H1 (cell line): ENCODE measurements at regions not wholly inside any gene's neighbourhood (a gene's known extent, or its start where the extent isn't known, plus 50 kb on each side); places are given as distances from the start of the nearest gene placed in this dataset.

Experiments
- CTCF ChIA-PET: fragments of 300-600 bp; sonication (Branson Sonifier 250); formaldehyde crosslinking; loops from one replicate; lab custom pipeline; 2021; ENCODE audit not compliant: partially characterized antibody; lab: Charles Lee
- POLR2A ChIA-PET: fragments of 300-600 bp; sonication (Branson Sonifier 250); formaldehyde crosslinking; loops from one replicate; lab custom pipeline; 2021; ENCODE audit warnings: inconsistent platforms; ENCODE audit not compliant: partially characterized antibody; lab: Charles Lee
- DNase-seq, 2 experiments: peaks; one replicate each; pipeline versions ENCODE4 v3.0.0 to v3.0.0-alpha.2; 2010 to 2022; ENCODE audit warnings: low spot score in 2 of 2, low read depth in 1 of 2, mixed read lengths in 1 of 2
- FAIRE-seq: peaks from 2 replicates; lab custom pipeline; 2011; peaks lifted over from hg19 to GRCh38; lab: Jason Lieb, UNC
- H2AFZ ChIP-seq: 2 replicates; pipeline ENCODE4 v1.8.1; 2012; ENCODE audit warnings: low read length, inconsistent platforms
- H2AK5ac ChIP-seq: 2 replicates; pipeline ENCODE4 v1.6.1; 2013; ENCODE audit warnings: low read depth, low read length
- H2BK120ac ChIP-seq: replicated peaks from 2 replicates; pipeline ENCODE3; 2013; ENCODE audit warnings: low read depth, low read length, inconsistent platforms
- H2BK12ac ChIP-seq: 2 replicates; pipeline ENCODE4 v1.6.1; 2013; ENCODE audit warnings: low read depth, low read length
- H2BK15ac ChIP-seq: 2 replicates; pipeline ENCODE4 v1.6.1; 2013; ENCODE audit warnings: low read length
- H2BK20ac ChIP-seq: 2 replicates; pipeline ENCODE4 v1.6.1; 2013; ENCODE audit warnings: low read length
- H2BK5ac ChIP-seq: 2 replicates; pipeline ENCODE4 v1.6.1; 2013; ENCODE audit warnings: low read depth, low read length
- H3K14ac ChIP-seq: 2 replicates; pipeline ENCODE4 v1.6.1; 2013; ENCODE audit warnings: inconsistent platforms; ENCODE audit not compliant: insufficient read length
- H3K18ac ChIP-seq: 2 replicates; pipeline ENCODE4 v1.6.1; 2013; ENCODE audit warnings: low read length; ENCODE audit errors: extremely low read depth
- H3K23ac ChIP-seq: 2 replicates; pipeline ENCODE4 v1.6.1; 2013; ENCODE audit warnings: inconsistent platforms; ENCODE audit not compliant: insufficient read length
- H3K23me2 ChIP-seq: 2 replicates; pipeline ENCODE4 v1.6.1; 2013; ENCODE audit warnings: low read depth, low read length
- H3K27ac ChIP-seq: 2 replicates; pipeline ENCODE4 v1.6.1; 2011; ENCODE audit warnings: low read depth, low read length, inconsistent platforms
- H3K27me3 ChIP-seq, 4 experiments: replicated peaks in 1 of 4; 1 replicate in 1 of 4; 2 replicates in 3 of 4; pipeline versions ENCODE4 v1.6.1 to v1.8.1; 2011 to 2013; ENCODE audit warnings: low read length in 3 of 4, mild to moderate bottlenecking in 3 of 4, inconsistent platforms in 2 of 4, mixed read lengths in 2 of 4, moderate library complexity in 1 of 4; ENCODE audit not compliant: control insufficient read depth in 3 of 4, insufficient read depth in 3 of 4; ENCODE audit errors: extremely low read depth in 1 of 4
- H3K36me3 ChIP-seq, 4 experiments: 2 replicates each; pipeline versions ENCODE4 v1.6.1 to v1.8.1; 2011 to 2013; ENCODE audit warnings: mild to moderate bottlenecking in 4 of 4, low read length in 3 of 4, moderate library complexity in 2 of 4, control low read depth in 1 of 4, inconsistent platforms in 1 of 4; ENCODE audit not compliant: insufficient read depth in 4 of 4, control insufficient read depth in 2 of 4
- H3K4ac ChIP-seq: replicated peaks from 2 replicates; pipeline ENCODE3; 2013; ENCODE audit warnings: low read length, low read depth, mixed read lengths, inconsistent platforms; ENCODE audit not compliant: insufficient read length
- H3K4me1 ChIP-seq, 4 experiments: replicated peaks in 1 of 4; 1 replicate in 1 of 4; 2 replicates in 3 of 4; pipeline versions ENCODE4 v1.6.1 to v1.8.1; 2011 to 2013; ENCODE audit warnings: low read length in 3 of 4, inconsistent platforms in 2 of 4, mixed read lengths in 1 of 4; ENCODE audit not compliant: insufficient read depth in 4 of 4, control insufficient read depth in 3 of 4
- H3K4me2 ChIP-seq, 2 experiments: 2 replicates each; pipeline versions ENCODE4 v1.6.1 to v1.8.1; 2011 to 2013; ENCODE audit warnings: low read depth in 2 of 2, low read length in 2 of 2, control low read depth in 1 of 2, inconsistent platforms in 1 of 2, mild to moderate bottlenecking in 1 of 2; ENCODE audit not compliant: insufficient read depth in 1 of 2
- H3K4me3 ChIP-seq, 4 experiments: fragments of 200-600, 300-600 bp in 1 of 4; sonication (generic), shearing (Covaris generic), sonication (Bioruptor Twin) in 1 of 4; 2 replicates each; pipeline versions ENCODE4 v1.5.1 to v1.8.1; 2011 to 2016; ENCODE audit warnings: low read length in 4 of 4, low read depth in 3 of 4, control low read depth in 2 of 4, inconsistent platforms in 2 of 4, mild to moderate bottlenecking in 2 of 4, mixed read lengths in 1 of 4, moderate library complexity in 1 of 4; ENCODE audit not compliant: insufficient read depth in 2 of 4; ENCODE audit errors: extremely low read depth in 1 of 4
- H3K56ac ChIP-seq: replicated peaks from 2 replicates; pipeline ENCODE3; 2013; ENCODE audit warnings: low read depth, mild to moderate bottlenecking, mixed read lengths, low read length, inconsistent platforms; ENCODE audit not compliant: insufficient read length
- H3K79me1 ChIP-seq: 2 replicates; pipeline ENCODE4 v1.6.1; 2013; ENCODE audit warnings: low read depth, low read length, control low read depth
- H3K79me2 ChIP-seq, 2 experiments: 2 replicates each; pipeline versions ENCODE4 v1.6.1 to v1.8.1; 2012 to 2013; ENCODE audit warnings: low read length in 2 of 2, mild to moderate bottlenecking in 2 of 2, inconsistent platforms in 1 of 2; ENCODE audit not compliant: insufficient read depth in 2 of 2, control insufficient read depth in 1 of 2
- H3K9ac ChIP-seq, 4 experiments: replicated peaks in 1 of 4; 1 replicate in 1 of 4; 2 replicates in 3 of 4; pipeline versions ENCODE4 v1.6.1 to v1.8.1; 2011 to 2013; ENCODE audit warnings: low read depth in 3 of 4, low read length in 3 of 4, control low read depth in 2 of 4, mild to moderate bottlenecking in 2 of 4, moderate library complexity in 2 of 4, inconsistent platforms in 1 of 4; ENCODE audit errors: extremely low read depth in 1 of 4
- H3K9me3 ChIP-seq, 2 experiments: 2 replicates each; pipeline versions ENCODE4 v1.6.1 to v1.8.1; 2012 to 2013; ENCODE audit warnings: mild to moderate bottlenecking in 2 of 2, moderate library complexity in 2 of 2, control low read depth in 1 of 2, inconsistent platforms in 1 of 2, low read depth in 1 of 2, low read length in 1 of 2, mixed read lengths in 1 of 2; ENCODE audit not compliant: insufficient read depth in 2 of 2
- H4K20me1 ChIP-seq, 2 experiments: replicated peaks in 1 of 2; 2 replicates each; pipeline versions ENCODE3 to v1.8.1; 2011 to 2013; ENCODE audit warnings: inconsistent platforms in 2 of 2, low read length in 2 of 2, mild to moderate bottlenecking in 1 of 2; ENCODE audit not compliant: insufficient read depth in 2 of 2, control insufficient read depth in 1 of 2
- H4K5ac ChIP-seq: 2 replicates; pipeline ENCODE4 v1.6.1; 2013; ENCODE audit warnings: low read length, low read depth, mixed read lengths, inconsistent platforms; ENCODE audit not compliant: insufficient read length
- H4K8ac ChIP-seq: 2 replicates; pipeline ENCODE4 v1.8.0; 2013; ENCODE audit warnings: mild to moderate bottlenecking, moderate library complexity, low read length, inconsistent platforms; ENCODE audit not compliant: insufficient read depth; ENCODE audit errors: extremely low read depth
- H4K91ac ChIP-seq: replicated peaks from 2 replicates; pipeline ENCODE3; 2013; ENCODE audit warnings: low read length, mixed read lengths, inconsistent platforms; ENCODE audit not compliant: insufficient read length
- CBX8 ChIP-seq: fragments of 300-800, 300-1000 bp; sonication (generic); IDR thresholded peaks from 2 replicates; pipeline ENCODE4 v1.7.1; 2016; ENCODE audit warnings: low read depth, low read length, borderline replicate concordance
- KDM1A ChIP-seq: fragments of 200-600, 300-600 bp; sonication (generic); IDR thresholded peaks from 2 replicates; pipeline ENCODE4 v1.7.1; 2016; ENCODE audit warnings: mild to moderate bottlenecking, low read length, borderline replicate concordance
- NANOG ChIP-seq: IDR thresholded peaks from 2 replicates; pipeline ENCODE4 v1.6.1; 2011; ENCODE audit warnings: low read length, low read depth, mild to moderate bottlenecking, inconsistent platforms; ENCODE audit not compliant: insufficient read depth, poor library complexity, severe bottlenecking
- PHF8 ChIP-seq: fragments of 200-600 bp; sonication (generic); conservative IDR thresholded peaks from 2 replicates; pipeline ENCODE4 v1.7.1; 2012; ENCODE audit warnings: low read depth, mild to moderate bottlenecking, inconsistent platforms, low read length, moderate library complexity
- TCF12 ChIP-seq: IDR thresholded peaks from 2 replicates; pipeline ENCODE4 v1.6.1; 2011; ENCODE audit warnings: low read depth, mild to moderate bottlenecking, low read length
- YY1 ChIP-seq: IDR thresholded peaks from 2 replicates; pipeline ENCODE4 v1.6.1; 2011; ENCODE audit warnings: low read depth, mild to moderate bottlenecking, low read length
- WGBS, 2 experiments: shearing (Covaris generic) in 1 of 2; methylation state at CpG; one replicate each; pipeline versions ENCODE4 v1.1.6 to v1.1.7; 2013 to 2015; ENCODE audit warnings: low lambda C conversion rate in 2 of 2, mixed read lengths in 2 of 2, inconsistent platforms in 1 of 2, low coverage in 1 of 2, missing lambda C conversion rate in 1 of 2; ENCODE audit not compliant: insufficient replicate concordance in 2 of 2, insufficient coverage in 1 of 2, insufficient read length in 1 of 2; ENCODE audit errors: extremely low coverage in 1 of 2, missing lambda C conversion rate in 1 of 2; 5-methylcytosine and 5-hydroxymethylcytosine counted together

- POLR2A ChIA-PET, result no interaction called here
- no peak overlapping the region for H3K4me2 ChIP-seq
Measured at GRCh38 chr1:4113897-4114296, 213.8 kb upstream of the C1orf174 start.

More at GRCh38 chr1:4113897-4114296, 213.8 kb upstream of the C1orf174 start:
- no peak overlapping the region for H2BK20ac ChIP-seq
- no peak overlapping the region for H3K9ac ChIP-seq
- no peaks in the 10 kb centered on the region for H4K20me1 ChIP-seq
- no peak overlapping the region for H4K5ac ChIP-seq
- peaks cover 0 to 6% (median 2%) of the 10 kb centered on the region in 4 experiments; a peak in 1 of 7 replicates for H3K4me1 ChIP-seq
- H3K14ac ChIP-seq, result no peak overlapping the region
- no peaks in the 10 kb centered on the region; a peak in 1 of 7 replicates for H3K27me3 ChIP-seq
- no peak overlapping the region for H2BK15ac ChIP-seq
- TF ChIP-seq NANOG, result no peak
- no peak for TF ChIP-seq TCF12
- TF ChIP-seq PHF8, result no peak
- TF ChIP-seq CBX8, result no peak
- no peak for TF ChIP-seq KDM1A
- TF ChIP-seq YY1, result no peak
- no peaks in the 10 kb centered on the region for H3K36me3 ChIP-seq
- no peak overlapping the region for H3K4ac ChIP-seq
- H2BK120ac ChIP-seq, result no peak overlapping the region
- H2BK12ac ChIP-seq, result no peak overlapping the region
- no peak overlapping the region for H4K8ac ChIP-seq
- no peaks in the 10 kb centered on the region for H3K23me2 ChIP-seq
- H2AK5ac ChIP-seq, result no peak overlapping the region
- peaks cover 4 to 7% of the 10 kb centered on the region in 2 experiments; a peak in 2 of 4 replicates for H3K9me3 ChIP-seq
- no peak overlapping the region for H3K27ac ChIP-seq
- CTCF ChIA-PET, result interaction anchor here (0.8 kb wide), 1 partner anchor 44 kb away, joined by 3 read pairs; no protein-coding TSS in a partner anchor
- no peak overlapping the region for H3K4me3 ChIP-seq
- no peak for DNase-seq
- no peak overlapping the region for H2AFZ ChIP-seq
- H3K23ac ChIP-seq, result no peak overlapping the region
- no peak overlapping the region for H3K18ac ChIP-seq
- no peaks in the 10 kb centered on the region for H3K79me1 ChIP-seq
- H2BK5ac ChIP-seq, result no peak overlapping the region
- H4K91ac ChIP-seq, result no peak overlapping the region
- H3K56ac ChIP-seq, result no peak overlapping the region
- FAIRE-seq, result no peak
- 94% methylated on average over 2 of the region's 2 CpGs; no CpG with 5 or more reads in 1 of the 2 experiments for WGBS, 2 experiments
- no peaks in the 10 kb centered on the region for H3K79me2 ChIP-seq
